K562 (cell line): ENCODE measurements at regions not wholly inside any gene's neighbourhood (a gene's known extent, or its start where the extent isn't known, plus 50 kb on each side); places are given as distances from the start of the nearest gene placed in this dataset.

Experiments
- ATAC-seq: fragments of 200-7000 bp; cut with Tn5 transposase; 3 replicates; pipeline ENCODE4 v1.9.1; 2020; ENCODE audit warnings: moderate library complexity
- BruUV-seq: library from RNA; stranded (reverse); fragments of 400-500 nt; replicated peaks from 2 replicates; lab custom pipeline; 2021; lab: Mats Ljungman, UMichigan
- CTCF ChIA-PET: fragments of 300-600 bp; formaldehyde crosslinking; extraction: SDS; loops from one replicate; lab custom pipeline; 2021; ENCODE audit warnings: low intra/inter-chr PET ratio; lab: Yijun Ruan, JAX
- POLR2A ChIA-PET: fragments of 300-600, 350-650 bp; sonication (Branson Sonifier 250); formaldehyde crosslinking; extraction: SDS; loops from one replicate; lab custom pipeline; 2021; ENCODE audit warnings: antibody characterized with exemption, inconsistent platforms; lab: Yijun Ruan, JAX
- DNase-seq, 4 experiments: peaks; one replicate each; pipeline versions ENCODE4 v3.0.0 to v3.0.0-alpha.2; 2011 to 2018; ENCODE audit warnings: low spot score in 3 of 4, mixed read lengths in 3 of 4; ENCODE audit errors: extremely low read depth in 1 of 4
- FAIRE-seq: peaks from 2 replicates; lab custom pipeline; 2011; peaks lifted over from hg19 to GRCh38; lab: Jason Lieb, UNC
- H2AFZ ChIP-seq: 2 replicates; pipeline ENCODE4 v1.6.0; 2011; ENCODE audit warnings: low read depth, low read length, control low read depth, inconsistent platforms
- H3K27ac ChIP-seq: fragments of 200-600 bp; 3 replicates; pipeline ENCODE4 v1.8.0; 2011; ENCODE audit warnings: low read depth, mild to moderate bottlenecking, control low read depth, inconsistent platforms, low read length, moderate library complexity, mixed read lengths; ENCODE audit errors: extremely low read depth
- H3K27me3 ChIP-seq, 2 experiments: fragments of 300-600 bp in 1 of 2; 2 replicates in 1 of 2; 3 replicates in 1 of 2; pipeline versions ENCODE4 v1.6.0 to v1.8.0; 2011; ENCODE audit warnings: inconsistent platforms in 2 of 2, low read length in 2 of 2, mild to moderate bottlenecking in 1 of 2, mixed read lengths in 1 of 2, moderate library complexity in 1 of 2; ENCODE audit not compliant: control insufficient read depth in 2 of 2, insufficient read depth in 2 of 2
- H3K36me3 ChIP-seq: fragments of 300-600 bp; 3 replicates; pipeline ENCODE4 v1.8.0; 2011; ENCODE audit warnings: mild to moderate bottlenecking, low read length, inconsistent platforms; ENCODE audit not compliant: control insufficient read depth, insufficient read depth
- H3K4me1 ChIP-seq, 2 experiments: fragments of 200-600 bp in 1 of 2; replicated peaks in 1 of 2; 2 replicates in 1 of 2; 3 replicates in 1 of 2; pipeline versions ENCODE4 v1.5.1 to v1.8.0; 2011; ENCODE audit warnings: inconsistent platforms in 2 of 2, low read length in 2 of 2, mild to moderate bottlenecking in 1 of 2, mixed read lengths in 1 of 2, moderate library complexity in 1 of 2; ENCODE audit not compliant: control insufficient read depth in 2 of 2, insufficient read depth in 2 of 2
- H3K4me2 ChIP-seq: 2 replicates; pipeline ENCODE4 v1.6.1; 2011; ENCODE audit warnings: low read length, control low read depth, inconsistent platforms, mixed read lengths; ENCODE audit not compliant: insufficient read depth
- H3K4me3 ChIP-seq: fragments of 200-600 bp; sonication (generic), shearing (Covaris generic); 2 replicates; pipeline ENCODE4 v1.5.1; 2016; ENCODE audit warnings: control low read depth, inconsistent platforms
- H3K79me2 ChIP-seq: fragments of 200-600 bp; 3 replicates; pipeline ENCODE4 v1.8.0; 2011; ENCODE audit warnings: low read length, inconsistent platforms; ENCODE audit not compliant: control insufficient read depth, insufficient read depth
- H3K9ac ChIP-seq, 2 experiments: 2 replicates each; pipeline versions ENCODE4 v1.6.0 to v1.6.1; 2011; ENCODE audit warnings: low read depth in 2 of 2, low read length in 2 of 2, control low read depth in 1 of 2, inconsistent platforms in 1 of 2, mild to moderate bottlenecking in 1 of 2, mixed read lengths in 1 of 2; ENCODE audit not compliant: insufficient read depth in 1 of 2
- H3K9me1 ChIP-seq: one replicate; pipeline ENCODE4 v1.6.0; 2011; ENCODE audit warnings: inconsistent platforms, mild to moderate bottlenecking, low read length, moderate library complexity; ENCODE audit not compliant: control insufficient read depth, insufficient read depth
- H3K9me3 ChIP-seq: replicated peaks from 2 replicates; pipeline ENCODE4 v1.5.1; 2011; ENCODE audit warnings: low read depth, low read length, inconsistent platforms; ENCODE audit not compliant: control insufficient read depth, insufficient read depth
- H4K20me1 ChIP-seq: replicated peaks from 2 replicates; pipeline ENCODE4 v1.6.1; 2011; ENCODE audit warnings: low read length, inconsistent platforms, mixed read lengths; ENCODE audit not compliant: control insufficient read depth, insufficient read depth
- CBFA2T2 ChIP-seq: fragments of 450-650 bp; conservative IDR thresholded peaks from 2 replicates; pipeline ENCODE4 v1.6.1; 2017; ENCODE audit warnings: mild to moderate bottlenecking
- CBFA2T3 ChIP-seq: fragments of 450-650 bp; IDR thresholded peaks from 2 replicates; pipeline ENCODE4 v1.6.1; 2017
- DPF2 ChIP-seq: fragments of 450-650 bp; IDR thresholded peaks from 2 replicates; pipeline ENCODE4 v1.6.1; 2016
- ESRRA ChIP-seq: fragments of 450-650 bp; IDR thresholded peaks from 2 replicates; pipeline ENCODE4 v1.6.1; 2014; ENCODE audit warnings: low read depth, mild to moderate bottlenecking, moderate library complexity, borderline replicate concordance
- ETV1 ChIP-seq: fragments of 450-650 bp; conservative IDR thresholded peaks from 2 replicates; pipeline ENCODE4 v1.6.1; 2016; ENCODE audit warnings: missing genetic modification characterization, control low read depth, low read depth, missing compliant biosample characterization
- HES1 ChIP-seq: fragments of 450-650 bp; IDR thresholded peaks from 2 replicates; pipeline ENCODE4 v1.6.1; 2016; ENCODE audit warnings: low read depth, mild to moderate bottlenecking, moderate library complexity
- JUN ChIP-seq, 2 experiments: sonication (generic) in 1 of 2; formaldehyde crosslinking in 1 of 2; IDR thresholded peaks; 2 replicates each; pipeline versions ENCODE4 v1.6.1 to v1.8.0; 2012 to 2022; ENCODE audit warnings: borderline replicate concordance in 2 of 2, mild to moderate bottlenecking in 2 of 2, improper control_type of control experiment in 1 of 2, low read depth in 1 of 2, low read length in 1 of 2, missing genetic modification reagents in 1 of 2
- NONO ChIP-seq, 2 experiments: fragments of 200-400 bp in 1 of 2; fragments of 450-650 bp in 1 of 2; formaldehyde crosslinking in 1 of 2; IDR thresholded peaks; 2 replicates each; pipeline ENCODE4 v1.6.1; 2017; ENCODE audit warnings: low read depth in 2 of 2, mild to moderate bottlenecking in 2 of 2, moderate library complexity in 2 of 2, low read length in 1 of 2
- SIN3A ChIP-seq, 2 experiments: fragments of 150-350 bp in 1 of 2; IDR thresholded peaks; 2 replicates each; pipeline ENCODE4 v1.6.1; 2011 to 2016; ENCODE audit warnings: borderline replicate concordance in 2 of 2, low read depth in 2 of 2, low read length in 2 of 2, mild to moderate bottlenecking in 2 of 2, moderate library complexity in 2 of 2; ENCODE audit not compliant: control insufficient read depth in 1 of 2
- SMARCA5 ChIP-seq: fragments of 450-650 bp; IDR thresholded peaks from 2 replicates; pipeline ENCODE4 v1.6.1; 2016
- TFAM ChIP-seq: fragments of 250-450 bp; sonication (Bioruptor Pico); conservative IDR thresholded peaks from 2 replicates; pipeline ENCODE4 v1.5.0; 2021; ENCODE audit warnings: mild to moderate bottlenecking, moderate library complexity
- ZNF518B ChIP-seq: fragments of 250-450 bp; sonication (Bioruptor Pico); IDR thresholded peaks from 2 replicates; pipeline ENCODE4 v1.5.0; 2021; ENCODE audit warnings: mild to moderate bottlenecking, moderate library complexity
- WGBS: fragments of 100-300 bp; shearing (Covaris generic); methylation state at CpG from one replicate; pipeline ENCODE4 v1.1.6; 2016; ENCODE audit warnings: low coverage, mixed read lengths; ENCODE audit not compliant: insufficient coverage; ENCODE audit errors: missing lambda C conversion rate; 5-methylcytosine and 5-hydroxymethylcytosine counted together
- in situ Hi-C: fragments of 300-500 bp; cut with MboI; formaldehyde crosslinking; loops from 4 replicates; pipeline ENCODE4 v1.15.0; 2018; ENCODE audit warnings: inconsistent platforms, mixed read lengths
- intact Hi-C: fragments of 100-400 bp; cut with micrococcal nuclease; formaldehyde crosslinking; loops from 2 replicates; pipeline ENCODE4 v1.14.2; 2022
- TF ChIP-seq, protein P1 (sequence below): IDR thresholded peaks from 2 replicates; pipeline ENCODE4 v1.6.1; 2012; ENCODE audit warnings: low read depth, low read length, improper control_type of control experiment, borderline replicate concordance

GRCh38 chr6:147709396-147710272 is 201.1 kb downstream of the SAMD5 start:
- Histone ChIP-seq H3K27me3 (no peaks in the 10 kb centered on the region), H3K9me1 (no peaks in the 10 kb centered on the region), H3K79me2 (peaks cover 40% of the 10 kb centered on the region), H3K9ac (no peak overlapping the region), H3K4me1 (peaks cover 7 to 45% of the 10 kb centered on the region in 2 experiments; a peak in 3 of 5 replicates), H4K20me1 (peaks cover 8% of the 10 kb centered on the region), H3K9me3 (no peaks in the 10 kb centered on the region), H3K4me2 (peak overlapping the region; percentile 49), H2AFZ (peak overlapping the region; percentile 40), H3K4me3 (no peak overlapping the region), H3K36me3 (peaks cover 3% of the 10 kb centered on the region; the same call in 1 of the 3 replicates), H3K27ac (peak overlapping the region; percentile 59; the same call in 2 of the 3 replicates)
- ATAC-seq (peak; percentile 89), DNase-seq (peak; percentile 45 to 85 (median 62)), FAIRE-seq (peak; percentile 77)
- ChIA-PET CTCF (no interaction called here), POLR2A (interaction anchor here (0.7 to 1.6 kb wide), 6 partner anchors 9 to 43 kb away, joined by 3 to 9 read pairs (median 3); no protein-coding TSS in a partner anchor)
- WGBS = 5% methylated on average over 6 of the region's 6 CpGs
- intact Hi-C loops = loop anchor here (5.0 kb wide), 1 partner anchor 47 kb away; no protein-coding TSS in a partner anchor
- in situ Hi-C loops = no loop called here
- BruUV-seq = no TSS peak
- TF ChIP-seq, protein P1, sequence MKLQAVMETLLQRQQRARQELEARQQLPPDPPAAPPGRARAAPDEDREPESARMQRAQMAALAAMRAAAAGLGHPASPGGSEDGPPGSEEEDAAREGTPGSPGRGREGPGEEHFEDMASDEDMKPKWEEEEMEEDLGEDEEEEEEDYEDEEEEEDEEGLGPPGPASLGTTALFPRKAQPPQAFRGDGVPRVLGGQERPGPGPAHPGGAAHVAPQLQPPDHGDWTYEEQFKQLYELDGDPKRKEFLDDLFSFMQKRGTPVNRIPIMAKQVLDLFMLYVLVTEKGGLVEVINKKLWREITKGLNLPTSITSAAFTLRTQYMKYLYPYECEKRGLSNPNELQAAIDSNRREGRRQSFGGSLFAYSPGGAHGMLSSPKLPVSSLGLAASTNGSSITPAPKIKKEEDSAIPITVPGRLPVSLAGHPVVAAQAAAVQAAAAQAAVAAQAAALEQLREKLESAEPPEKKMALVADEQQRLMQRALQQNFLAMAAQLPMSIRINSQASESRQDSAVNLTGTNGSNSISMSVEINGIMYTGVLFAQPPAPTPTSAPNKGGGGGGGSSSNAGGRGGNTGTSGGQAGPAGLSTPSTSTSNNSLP = peak; percentile 92
- peak; percentile 69; the same call in 1 of the 2 replicates for TF ChIP-seq SMARCA5
- TF ChIP-seq ZNF518B (CRISPR knock-in tag) = no peak
- peak; percentile 83 for TF ChIP-seq JUN (IDR thresholded peaks at IDR 0.05; ENCODE audit: borderline replicate concordance, low read depth, low read length)
- no peak for TF ChIP-seq JUN (CRISPR knock-in tag; IDR thresholded peaks at IDR 0.05; ENCODE audit: borderline replicate concordance)
- peak; percentile 87 for TF ChIP-seq CBFA2T2
- TF ChIP-seq HES1 = peak; percentile 63; the same call in 1 of the 2 replicates
- TF ChIP-seq ETV1 = 0 out of 2 replicates have a peak, but pooled peaks have one; percentile 56
- 0 out of 4 replicates have a peak, but pooled peaks of 1 of the 2 experiments have one; percentile 36 for TF ChIP-seq NONO (IDR thresholded peaks at IDR 0.05; ENCODE audit: low read depth in 2 of 2, low read length in 1 of 2)
- TF ChIP-seq TFAM (CRISPR knock-in tag) = no peak
- peak; percentile 92 for TF ChIP-seq DPF2
- TF ChIP-seq SIN3A (IDR thresholded peaks at IDR 0.05; ENCODE audit: borderline replicate concordance in 2 of 2, control insufficient read depth in 1 of 2, low read depth in 2 of 2, low read length in 2 of 2) = no peak
- TF ChIP-seq CBFA2T3 = peak; percentile 94
- TF ChIP-seq ESRRA = 0 out of 2 replicates have a peak, but pooled peaks have one; percentile 7
